Embryonic facial prominence (tissue), 1 donor: ENCODE measurements at regions not wholly inside any gene's neighbourhood (a gene's known extent, or its start where the extent isn't known, plus 50 kb on each side); places are given as distances from the start of the nearest gene placed in this dataset.
"Not testable (repeated sequence)": the region's sequence is repeated elsewhere in the genome, so short reads cannot be mapped to it uniquely, and the experiment has no call there.

Experiments
- DNase-seq: peaks from one replicate; pipeline ENCODE4 v3.0.0-alpha.2; 2016; ENCODE audit errors: extremely low spot score

DNA sequence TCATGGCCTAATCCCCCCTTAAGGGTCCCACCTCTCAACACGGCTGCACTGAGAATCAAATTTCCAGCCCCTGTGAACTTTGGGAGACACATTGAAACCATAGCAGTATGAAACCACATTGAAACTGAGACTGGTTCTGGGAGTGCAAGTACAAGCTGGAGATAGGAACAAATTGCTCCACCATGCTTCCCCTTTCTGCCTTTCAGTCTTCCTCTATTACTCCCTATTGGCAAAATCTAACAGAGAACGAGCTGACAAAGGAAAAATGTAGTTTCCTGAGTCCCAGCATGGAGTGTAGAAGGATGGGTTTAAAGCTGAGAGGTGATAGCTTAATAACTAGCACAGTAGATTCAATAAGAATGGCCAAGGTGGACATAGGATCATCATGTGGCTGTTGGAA is 161.7 kb upstream of the RPL34 start:
- DNase-seq, result no peak

GRCh38 chr4:108454227-108454626 is 166.1 kb upstream of the RPL34 start:
- no peak for DNase-seq

- no peak for DNase-seq
Observed at GRCh38 chr4:108453366-108453765, 167.0 kb upstream of the RPL34 start.

DNA sequence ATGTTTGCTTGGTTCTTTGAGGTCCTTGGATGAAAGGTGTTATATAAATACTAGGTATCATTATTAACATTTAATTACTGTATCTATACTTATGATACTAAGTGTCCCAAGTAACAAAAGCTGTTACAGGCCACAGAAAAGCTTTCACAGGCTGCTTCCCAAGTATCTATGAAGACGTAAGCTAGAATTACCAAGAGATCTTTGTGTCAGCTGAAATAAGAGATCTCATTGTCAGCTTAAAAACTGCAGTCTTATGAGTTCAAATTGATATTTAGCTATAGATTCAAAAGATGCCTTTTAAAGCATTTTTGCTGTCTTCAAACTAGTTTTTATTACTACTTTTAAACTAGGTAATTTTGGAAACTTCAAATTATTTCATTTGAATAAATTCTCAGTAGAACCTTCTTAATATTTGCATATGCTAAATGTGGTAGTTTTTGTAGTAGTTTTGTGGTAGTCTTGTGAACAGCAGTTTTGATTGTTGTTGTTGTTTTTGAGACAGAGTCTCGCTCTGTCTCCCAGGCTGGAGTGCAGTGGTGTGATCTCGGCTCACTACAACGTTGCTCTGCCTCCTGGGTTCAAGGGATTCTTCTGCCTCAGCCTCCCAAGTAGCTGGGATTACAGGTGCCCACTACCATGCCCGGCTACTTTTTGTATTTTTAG is 170.0 kb upstream of the RPL34 start:
- no peak for DNase-seq

DNA sequence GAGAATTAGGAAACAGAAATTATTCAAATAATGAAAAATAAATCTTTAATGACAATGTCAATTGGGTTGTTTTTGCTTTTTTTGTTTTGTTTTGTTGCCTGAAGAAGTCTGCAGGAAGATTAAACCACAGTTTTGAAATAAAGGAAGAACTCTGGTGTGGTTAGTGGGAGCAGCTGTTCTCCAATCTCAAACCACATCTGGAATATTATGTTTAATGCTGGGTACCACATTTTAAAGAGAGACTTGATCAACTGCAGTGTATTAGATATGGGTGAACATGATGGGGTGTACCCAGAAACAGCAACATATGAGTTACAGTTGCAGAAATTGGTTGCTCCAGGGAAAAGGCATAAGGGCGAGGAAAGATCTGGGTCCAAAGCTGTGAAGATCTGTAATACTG is 171.2 kb upstream of the RPL34 start:
- DNase-seq, result no peak

DNA sequence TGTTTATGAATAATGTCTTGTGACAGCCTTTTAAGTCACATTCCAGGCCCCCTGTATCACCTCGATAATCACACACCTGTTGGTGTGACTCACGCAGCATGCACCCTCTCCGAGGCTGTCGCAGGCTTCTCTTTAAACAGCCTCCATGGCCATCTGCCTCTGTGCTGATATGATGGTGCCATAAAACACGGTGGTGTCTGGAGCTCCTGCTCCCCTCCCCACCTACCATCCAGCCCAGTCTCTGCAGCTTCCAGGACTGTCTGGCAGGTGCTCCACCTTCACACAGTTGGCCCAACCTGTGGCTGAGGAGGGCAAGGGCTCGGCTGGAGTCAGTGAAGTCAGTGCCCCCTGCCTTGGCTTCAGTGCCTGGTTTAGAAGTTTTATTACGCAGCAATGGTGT is 173.8 kb upstream of the RPL34 start:
- DNase-seq, result no peak

DNA sequence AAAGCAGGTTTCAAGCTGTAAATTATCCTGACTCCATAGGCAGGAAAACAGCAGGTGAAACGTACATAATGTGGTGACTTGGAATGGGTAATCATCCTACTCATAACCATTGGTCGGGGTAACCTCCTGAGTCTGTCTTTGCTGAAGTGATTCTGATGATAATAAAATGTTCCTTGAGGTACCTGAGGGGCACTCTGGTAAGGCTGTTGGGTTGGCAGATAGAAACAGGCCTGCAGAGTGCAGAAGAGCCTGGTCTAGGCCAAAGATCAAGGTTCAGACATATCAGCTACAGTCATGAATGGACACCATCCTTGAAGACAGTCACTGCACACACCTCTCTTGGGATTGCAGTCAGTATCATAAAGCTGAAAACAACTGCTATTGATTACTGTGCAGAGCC is 174.7 kb upstream of the RPL34 start:
- DNase-seq, result no peak

GRCh38 chr4:108443585-108443984 is 176.8 kb upstream of the RPL34 start:
- no peak for DNase-seq

GRCh38 chr4:108433832-108434231 is 186.5 kb upstream of the RPL34 start:
- DNase-seq, result no peak

GRCh38 chr4:108433394-108433793 is 187.0 kb upstream of the RPL34 start:
- DNase-seq, result not testable (repeated sequence)

GRCh38 chr4:108432418-108432817 is 188.0 kb upstream of the RPL34 start:
- no peak for DNase-seq

DNA sequence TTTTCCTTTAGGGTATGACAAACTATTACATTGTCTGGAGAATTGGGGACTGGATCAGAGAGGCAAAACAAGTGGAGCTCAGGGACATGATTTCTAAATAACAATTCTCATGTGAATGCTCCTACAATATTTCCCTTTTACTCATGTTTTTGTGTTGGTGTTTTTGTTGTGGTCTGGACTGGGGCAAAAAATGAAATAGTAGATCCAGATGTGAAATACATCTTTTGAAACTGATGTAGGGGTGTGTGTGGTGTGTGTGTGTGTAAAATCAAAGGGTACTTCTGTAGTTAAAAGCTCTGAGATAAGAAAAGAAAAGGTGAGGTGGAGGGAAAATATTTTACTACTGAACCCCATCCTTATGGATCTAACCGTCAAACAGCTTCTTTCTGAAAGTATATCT is 188.4 kb upstream of the RPL34 start:
- no peak for DNase-seq

- DNase-seq, result no peak
Observed at GRCh38 chr4:108430921-108431320, 189.5 kb upstream of the RPL34 start.

DNA sequence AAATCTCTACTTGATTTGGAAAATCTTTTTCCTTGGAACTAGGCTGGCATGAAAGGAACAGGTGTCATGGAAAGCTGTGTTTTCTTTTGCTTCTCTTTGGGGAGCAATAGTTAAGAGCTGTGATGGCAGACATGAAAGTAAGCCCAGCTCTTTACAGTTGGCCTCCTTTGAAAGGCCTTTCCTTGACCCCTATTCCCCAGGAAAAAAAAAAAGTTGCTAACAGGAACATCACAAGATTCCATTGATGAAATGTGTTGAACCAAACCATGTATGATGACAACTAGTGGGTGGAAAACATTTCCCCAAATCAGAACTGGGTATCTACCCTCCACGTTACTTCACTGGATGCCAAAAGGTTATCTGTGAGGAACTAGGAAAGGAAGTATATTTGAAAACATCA is 190.7 kb upstream of the RPL34 start:
- no peak for DNase-seq

DNA sequence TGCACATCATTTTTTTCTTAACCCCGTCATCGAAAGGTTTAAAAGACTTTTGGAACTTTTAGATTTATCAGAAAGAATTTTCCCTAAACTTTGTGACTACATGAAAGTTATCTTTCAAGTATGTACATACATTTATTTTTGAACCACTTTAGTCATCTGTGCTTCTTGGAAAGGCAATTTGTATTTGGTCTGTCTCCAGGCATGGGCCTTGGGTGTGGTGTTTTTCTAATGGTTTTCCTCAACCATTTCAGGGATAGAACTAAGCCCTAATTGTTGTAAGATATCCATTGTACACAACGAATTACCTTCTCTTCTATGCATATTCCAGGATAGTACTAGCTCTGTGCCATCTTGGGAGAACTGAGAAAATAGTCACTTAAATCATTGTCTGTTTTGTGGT is 191.5 kb upstream of the RPL34 start:
- DNase-seq, result no peak

DNA sequence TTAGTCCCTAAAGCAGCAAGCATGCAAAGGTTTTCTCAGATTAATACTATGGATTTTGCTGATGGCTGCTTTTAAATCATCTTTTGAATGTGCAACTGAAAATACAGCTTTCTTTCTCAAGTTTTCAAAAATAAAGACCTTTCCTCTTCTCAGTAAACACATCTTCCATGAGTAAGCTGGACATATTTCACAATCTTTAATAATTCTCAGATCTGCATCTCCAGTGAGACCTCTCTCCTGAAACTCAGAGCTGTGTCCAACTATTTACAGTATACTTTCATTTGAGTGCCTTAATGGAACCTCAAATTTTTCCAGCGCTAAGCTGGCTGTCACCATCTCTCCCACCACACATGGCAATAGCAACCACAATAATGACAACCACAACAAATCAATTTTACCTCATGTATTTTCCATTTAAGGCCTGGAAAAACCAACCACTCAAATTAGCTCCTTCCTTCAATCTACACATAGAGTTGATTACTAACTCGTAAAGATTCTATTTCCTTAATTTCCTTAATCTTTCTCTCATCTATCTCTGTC is 192.4 kb upstream of the RPL34 start:
- DNase-seq, result no peak

- no peak for DNase-seq
Observed at GRCh38 chr4:108426493-108426892, 193.9 kb upstream of the RPL34 start.

- DNase-seq, result no peak
Observed at GRCh38 chr4:108425988-108426387, 194.4 kb upstream of the RPL34 start.

- no peak for DNase-seq
Observed at GRCh38 chr4:108417923-108418322, 202.5 kb upstream of the RPL34 start.

DNA sequence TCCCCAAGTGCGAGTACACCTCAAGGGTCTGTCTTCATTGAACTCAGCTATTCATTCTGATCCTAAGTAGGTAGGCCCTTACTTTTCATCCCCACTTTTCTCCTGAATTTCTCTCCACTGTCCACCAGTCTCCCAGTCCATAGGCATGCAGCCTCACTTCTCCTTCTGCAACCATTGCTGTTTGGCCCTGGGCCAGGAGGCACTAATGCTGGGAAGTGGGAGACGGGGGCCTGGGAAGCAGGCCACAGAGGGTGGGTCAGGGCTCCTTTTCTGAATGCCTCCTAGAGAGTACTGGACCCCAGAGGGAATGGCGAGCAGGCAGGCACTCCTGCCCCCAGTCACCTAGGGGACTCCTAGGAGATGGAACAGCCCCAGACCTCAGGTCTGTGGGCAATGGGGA is 203.5 kb upstream of the RPL34 start:
- DNase-seq, result no peak

DNA sequence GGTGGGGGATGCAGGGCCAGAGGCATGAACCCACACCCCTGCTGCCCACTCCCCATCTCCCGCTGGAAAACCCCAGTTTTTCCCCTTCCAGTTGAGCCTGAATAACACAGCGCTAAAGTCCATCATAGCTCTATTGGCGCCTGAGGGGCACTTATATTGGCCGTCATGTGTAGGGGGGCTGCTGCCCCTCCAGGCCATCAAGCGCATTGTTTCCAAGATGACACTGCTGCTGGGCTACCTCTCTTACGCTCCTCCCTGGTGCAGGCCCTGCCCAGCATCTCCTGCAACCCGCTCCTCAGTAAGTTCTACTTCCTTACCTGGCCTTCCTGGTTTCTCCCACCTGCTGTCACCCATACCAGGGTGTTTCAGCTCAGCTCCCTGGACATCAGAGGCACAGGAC is 205.0 kb upstream of the RPL34 start:
- DNase-seq, result no peak

- no peak for DNase-seq
Observed at GRCh38 chr4:108411836-108412235, 208.5 kb upstream of the RPL34 start.

DNA sequence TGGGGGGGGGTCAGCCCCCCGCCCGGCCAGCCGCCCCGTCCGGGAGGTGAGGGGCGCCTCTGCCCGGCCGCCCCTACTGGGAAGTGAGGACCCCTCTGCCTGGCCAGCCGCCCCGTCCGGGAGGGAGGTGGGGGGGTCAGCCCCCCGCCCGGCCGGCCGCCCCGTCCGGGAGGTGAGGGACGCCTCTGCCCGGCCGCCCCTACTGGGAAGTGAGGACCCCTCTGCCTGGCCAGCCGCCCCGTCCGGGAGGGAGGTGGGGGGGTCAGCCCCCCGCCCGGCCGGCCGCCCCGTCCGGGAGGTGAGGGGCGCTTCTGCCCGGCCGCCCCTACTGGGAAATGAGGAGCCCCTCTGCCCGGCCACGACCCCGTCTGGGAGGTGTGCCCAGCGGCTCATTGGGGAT is 210.7 kb upstream of the RPL34 start:
- not testable (repeated sequence) for DNase-seq

DNA sequence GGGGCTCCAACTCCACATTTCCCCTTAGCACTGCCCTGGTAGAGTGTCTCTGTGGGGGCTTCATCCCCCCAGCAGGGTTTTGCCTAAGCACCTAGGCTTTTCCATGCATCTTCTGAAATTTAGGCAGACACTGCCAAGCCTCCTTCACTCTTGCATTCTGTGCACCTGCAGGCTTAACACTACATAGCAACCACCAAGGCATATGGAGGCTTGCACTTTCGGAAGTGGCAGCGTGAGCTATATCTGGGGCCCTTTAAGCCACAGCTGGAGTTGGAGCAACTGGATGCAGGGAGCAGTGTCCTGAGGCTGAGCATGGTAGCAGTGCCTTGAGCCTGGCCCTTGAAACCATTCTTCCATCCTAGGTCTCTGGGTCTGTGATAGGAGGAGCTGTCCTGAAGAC is 214.8 kb upstream of the RPL34 start:
- no peak for DNase-seq
